ENCODE measurements at regions not wholly inside any gene's neighbourhood (a gene's known extent, or its start where the extent isn't known, plus 50 kb on each side); places are given as distances from the start of the nearest gene placed in this dataset.

DNA sequence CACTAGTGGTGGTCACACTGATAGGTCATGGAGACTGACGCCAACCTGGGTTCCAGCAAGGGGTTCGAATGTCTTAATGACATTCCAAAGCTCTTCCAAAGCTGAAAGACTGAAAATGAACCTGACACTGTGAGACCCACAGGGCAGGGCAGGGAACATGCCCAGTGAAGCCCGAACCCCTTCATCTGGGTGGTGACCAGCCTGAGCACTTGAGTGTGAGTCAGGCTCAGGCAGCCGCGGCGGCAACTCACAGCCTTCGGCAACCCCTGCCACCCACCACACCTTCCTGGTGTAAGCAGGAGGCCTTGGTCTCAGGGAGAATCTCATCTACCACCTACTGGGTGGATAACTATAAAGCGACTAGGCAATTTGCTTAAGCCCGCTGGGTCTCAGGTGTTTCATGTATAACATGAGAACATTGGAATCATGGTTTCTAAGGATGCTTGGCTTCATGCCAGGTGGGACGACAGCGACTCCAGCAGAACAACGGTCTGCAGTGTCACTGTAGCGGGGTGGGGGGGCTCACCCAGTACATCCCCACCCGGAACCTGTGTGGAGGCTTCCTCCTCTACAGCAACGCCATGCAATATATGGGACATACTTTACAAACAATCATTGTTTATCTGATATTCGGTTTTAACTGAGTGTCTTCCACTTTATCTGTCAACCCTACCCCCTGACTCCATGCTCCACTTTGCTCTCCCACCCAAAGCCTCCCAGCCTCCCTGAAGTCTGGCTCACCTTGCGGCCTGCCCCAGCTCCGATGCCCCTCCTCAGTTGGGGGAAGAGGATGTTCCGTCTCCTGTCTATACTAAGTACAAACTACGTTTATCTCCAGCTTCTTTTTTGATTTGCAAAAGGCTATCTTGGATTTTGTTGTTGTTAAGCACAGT is 125.0 kb upstream of the MEF2A start:
- Histone ChIP-seq H3K27ac (no peak overlapping the region), H3K4me1 (peaks cover 9% of the 10 kb centered on the region), H3K36me3 (replicated peaks in 1 of 2; ENCODE audit: insufficient read depth in 1 of 2, low read depth in 2 of 2) (no peaks in the 10 kb centered on the region), H3K4me3 (no peak overlapping the region), H3K27me3 (no peaks in the 10 kb centered on the region), H3K9me3 (no peaks in the 10 kb centered on the region)
- WGBS, 2 donors: 73 to 82% methylated on average over 11 to 20 of the region's 20 CpGs
- TF ChIP-seq, protein P1, sequence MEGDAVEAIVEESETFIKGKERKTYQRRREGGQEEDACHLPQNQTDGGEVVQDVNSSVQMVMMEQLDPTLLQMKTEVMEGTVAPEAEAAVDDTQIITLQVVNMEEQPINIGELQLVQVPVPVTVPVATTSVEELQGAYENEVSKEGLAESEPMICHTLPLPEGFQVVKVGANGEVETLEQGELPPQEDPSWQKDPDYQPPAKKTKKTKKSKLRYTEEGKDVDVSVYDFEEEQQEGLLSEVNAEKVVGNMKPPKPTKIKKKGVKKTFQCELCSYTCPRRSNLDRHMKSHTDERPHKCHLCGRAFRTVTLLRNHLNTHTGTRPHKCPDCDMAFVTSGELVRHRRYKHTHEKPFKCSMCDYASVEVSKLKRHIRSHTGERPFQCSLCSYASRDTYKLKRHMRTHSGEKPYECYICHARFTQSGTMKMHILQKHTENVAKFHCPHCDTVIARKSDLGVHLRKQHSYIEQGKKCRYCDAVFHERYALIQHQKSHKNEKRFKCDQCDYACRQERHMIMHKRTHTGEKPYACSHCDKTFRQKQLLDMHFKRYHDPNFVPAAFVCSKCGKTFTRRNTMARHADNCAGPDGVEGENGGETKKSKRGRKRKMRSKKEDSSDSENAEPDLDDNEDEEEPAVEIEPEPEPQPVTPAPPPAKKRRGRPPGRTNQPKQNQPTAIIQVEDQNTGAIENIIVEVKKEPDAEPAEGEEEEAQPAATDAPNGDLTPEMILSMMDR (IDR thresholded peaks at IDR 0.05): no peak
- TF ChIP-seq POLR2A (IDR thresholded peaks at IDR 0.05): no peak
- ATAC-seq (no peak), DNase-seq (peak in 1 of 4 donors; percentile 11)
- intact Hi-C loops (cut with DNase I): no loop called here

DNA sequence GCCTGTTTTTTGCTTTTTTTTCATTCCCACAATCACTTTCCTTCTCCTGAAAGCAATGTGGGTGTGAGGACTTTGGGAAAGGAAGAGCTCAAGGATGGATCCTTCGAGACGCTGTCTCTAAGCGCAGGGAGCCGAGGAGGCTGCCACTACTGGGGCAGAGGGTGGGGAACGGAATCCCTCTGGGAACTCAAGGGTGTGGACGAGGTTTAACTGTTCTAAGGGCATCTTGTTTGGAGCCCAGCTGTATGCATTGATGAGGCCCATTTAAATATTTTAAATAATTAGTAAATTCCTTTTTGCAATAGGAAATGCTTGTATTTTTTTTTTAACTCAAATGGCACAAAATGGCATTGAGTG is 124.4 kb upstream of the MEF2A start:
- H3K4me1 ChIP-seq: peaks cover 9% of the 10 kb centered on the region
- intact Hi-C loops (cut with DNase I): no loop called here
- no peak overlapping the region for H3K27ac ChIP-seq
- H3K9me3 ChIP-seq: no peaks in the 10 kb centered on the region
- DNase-seq (no peak), ATAC-seq (no peak)
- no peaks in the 10 kb centered on the region for H3K36me3 ChIP-seq (replicated peaks in 1 of 2; ENCODE audit: insufficient read depth in 1 of 2, low read depth in 2 of 2)
- WGBS, 2 donors: 90 to 92% methylated on average over 6 of the region's 6 CpGs
- TF ChIP-seq POLR2A (IDR thresholded peaks at IDR 0.05): no peak
- TF ChIP-seq, protein P1 (IDR thresholded peaks at IDR 0.05): no peak
- no peaks in the 10 kb centered on the region for H3K27me3 ChIP-seq
- no peak overlapping the region for H3K4me3 ChIP-seq

DNA sequence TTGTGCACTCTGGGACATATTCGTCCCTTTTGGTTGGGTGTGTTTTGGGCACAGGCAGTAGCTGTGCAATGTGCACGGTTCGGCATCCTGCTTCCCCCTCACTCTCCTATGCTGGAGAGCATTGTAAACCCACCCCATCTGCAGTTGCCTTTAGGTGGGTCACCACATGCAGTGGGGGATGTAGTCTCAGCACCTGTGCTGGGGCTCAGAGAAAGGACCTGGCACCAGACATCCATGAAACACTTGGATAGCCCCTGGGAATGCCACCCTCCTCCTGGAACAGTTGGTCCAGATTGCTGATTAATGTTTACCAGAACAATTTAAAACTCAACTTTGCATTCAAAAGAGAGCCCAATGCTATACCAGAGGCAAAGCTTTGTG is 123.9 kb upstream of the MEF2A start:
- 77 to 92% methylated on average over 3 of the region's 3 CpGs for WGBS, 2 donors
- Histone ChIP-seq H3K9me3 (no peaks in the 10 kb centered on the region), H3K36me3 (replicated peaks in 1 of 2; ENCODE audit: insufficient read depth in 1 of 2, low read depth in 2 of 2) (no peaks in the 10 kb centered on the region), H3K4me1 (peaks cover 12% of the 10 kb centered on the region), H3K27me3 (no peaks in the 10 kb centered on the region), H3K27ac (no peak overlapping the region), H3K4me3 (no peak overlapping the region)
- intact Hi-C loops (cut with DNase I): no loop called here
- TF ChIP-seq POLR2A (IDR thresholded peaks at IDR 0.05): no peak
- TF ChIP-seq, protein P1 (IDR thresholded peaks at IDR 0.05): no peak
- DNase-seq: peak in 1 of 4 donors; percentile 5
- no peak for ATAC-seq

DNA sequence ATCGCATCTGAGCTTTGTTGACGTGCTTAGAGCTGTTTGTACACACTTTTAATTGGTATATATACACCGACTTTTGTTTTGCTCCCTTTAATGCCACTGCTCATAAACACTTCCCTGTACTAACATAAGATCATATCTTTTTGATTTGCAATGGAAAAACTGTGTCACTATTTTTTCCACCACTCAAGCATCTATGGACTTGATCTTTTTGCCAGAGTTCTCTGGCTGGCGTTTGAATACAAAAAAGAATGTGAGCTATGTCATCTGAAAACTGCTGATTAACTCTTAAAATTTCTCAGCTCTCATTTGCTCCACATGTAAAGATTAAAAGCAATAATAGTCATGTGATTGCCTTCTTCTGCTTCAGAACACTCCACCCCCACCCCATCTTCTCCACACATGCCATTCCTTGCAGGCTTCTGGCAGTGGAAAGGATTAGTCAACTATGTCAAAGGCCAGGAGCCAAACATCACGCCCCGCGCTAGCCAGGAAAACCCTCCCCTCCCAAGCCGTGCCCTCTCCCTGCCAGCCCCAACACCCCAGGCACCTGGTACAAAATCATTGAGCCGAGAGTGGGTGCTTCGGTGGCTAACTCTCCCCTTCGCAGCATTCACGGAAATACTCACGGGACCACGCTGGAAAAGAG is 123.4 kb upstream of the MEF2A start:
- no peaks in the 10 kb centered on the region for H3K36me3 ChIP-seq (replicated peaks in 1 of 2; ENCODE audit: insufficient read depth in 1 of 2, low read depth in 2 of 2)
- peaks cover 17% of the 10 kb centered on the region for H3K4me1 ChIP-seq
- DNase-seq (peak in 2 of 4 donors; percentile 11 to 54), ATAC-seq (peak; percentile 42)
- intact Hi-C loops (cut with DNase I): no loop called here
- WGBS, 2 donors: 43 to 44% methylated on average over 14 of the region's 14 CpGs
- H3K27ac ChIP-seq: no peak overlapping the region
- H3K4me3 ChIP-seq: no peak overlapping the region
- H3K27me3 ChIP-seq: no peaks in the 10 kb centered on the region
- no peaks in the 10 kb centered on the region for H3K9me3 ChIP-seq
- no peak for TF ChIP-seq POLR2A (IDR thresholded peaks at IDR 0.05)
- TF ChIP-seq, protein P1 (IDR thresholded peaks at IDR 0.05): no peak
